ENCODE measurements at regions not wholly inside any gene's neighbourhood (a gene's known extent, or its start where the extent isn't known, plus 50 kb on each side); places are given as distances from the start of the nearest gene placed in this dataset.

DNA sequence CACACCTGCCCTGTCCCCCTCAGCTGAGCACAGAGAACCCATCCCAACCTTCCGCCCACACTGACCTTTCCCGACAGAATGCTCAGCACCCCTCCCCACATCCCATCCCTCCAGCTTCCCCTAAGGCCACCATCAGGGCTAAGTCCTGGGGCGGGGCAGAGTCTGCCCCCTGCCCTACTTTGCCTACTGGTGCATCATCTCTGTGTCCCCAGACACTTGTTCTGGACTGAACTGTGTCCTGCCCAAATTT lies 109.8 kb downstream of the CTTN start:
- TF ChIP-seq, protein P1, sequence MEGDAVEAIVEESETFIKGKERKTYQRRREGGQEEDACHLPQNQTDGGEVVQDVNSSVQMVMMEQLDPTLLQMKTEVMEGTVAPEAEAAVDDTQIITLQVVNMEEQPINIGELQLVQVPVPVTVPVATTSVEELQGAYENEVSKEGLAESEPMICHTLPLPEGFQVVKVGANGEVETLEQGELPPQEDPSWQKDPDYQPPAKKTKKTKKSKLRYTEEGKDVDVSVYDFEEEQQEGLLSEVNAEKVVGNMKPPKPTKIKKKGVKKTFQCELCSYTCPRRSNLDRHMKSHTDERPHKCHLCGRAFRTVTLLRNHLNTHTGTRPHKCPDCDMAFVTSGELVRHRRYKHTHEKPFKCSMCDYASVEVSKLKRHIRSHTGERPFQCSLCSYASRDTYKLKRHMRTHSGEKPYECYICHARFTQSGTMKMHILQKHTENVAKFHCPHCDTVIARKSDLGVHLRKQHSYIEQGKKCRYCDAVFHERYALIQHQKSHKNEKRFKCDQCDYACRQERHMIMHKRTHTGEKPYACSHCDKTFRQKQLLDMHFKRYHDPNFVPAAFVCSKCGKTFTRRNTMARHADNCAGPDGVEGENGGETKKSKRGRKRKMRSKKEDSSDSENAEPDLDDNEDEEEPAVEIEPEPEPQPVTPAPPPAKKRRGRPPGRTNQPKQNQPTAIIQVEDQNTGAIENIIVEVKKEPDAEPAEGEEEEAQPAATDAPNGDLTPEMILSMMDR (IDR thresholded peaks at IDR 0.05): no peak
- no peak for TF ChIP-seq ZFX (IDR thresholded peaks at IDR 0.05; ENCODE audit: borderline replicate concordance)
